ENCODE measurements at regions not wholly inside any gene's neighbourhood (a gene's known extent, or its start where the extent isn't known, plus 50 kb on each side); places are given as distances from the start of the nearest gene placed in this dataset.
A peak's percentile ranks its signal among the peaks of the same experiment; 100 is the strongest.

DNA sequence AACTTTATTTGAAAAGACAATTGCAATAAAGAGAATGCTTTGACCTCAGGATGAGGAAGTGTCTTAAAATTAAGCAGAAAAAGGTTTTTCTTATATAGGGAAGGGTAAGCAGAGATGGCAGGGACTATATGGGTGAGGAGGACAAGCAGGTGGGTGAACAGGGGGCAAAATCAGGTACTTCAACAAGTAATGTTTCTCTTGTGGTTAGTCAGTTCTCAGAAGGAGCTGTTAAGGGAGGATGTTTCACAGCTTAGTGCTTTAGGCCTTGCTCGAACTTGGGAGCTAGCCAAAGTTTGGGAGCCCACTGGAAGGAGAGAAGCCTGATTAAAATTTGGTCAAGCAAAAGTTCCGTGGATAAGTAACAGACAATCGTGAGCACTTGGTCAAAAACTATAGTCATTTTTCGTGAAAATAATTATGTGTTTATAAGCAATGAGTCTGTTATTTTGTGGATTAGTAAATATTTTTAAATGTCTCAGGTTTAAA is 364.2 kb upstream of the TMPO start:
- no peaks in the 10 kb centered on the region for H3K23me2 ChIP-seq (ENCODE audit: insufficient read length, low read depth, low read length, poor library complexity, severe bottlenecking)
- no peaks in the 10 kb centered on the region for H3K79me2 ChIP-seq (ENCODE audit: insufficient read depth, low read length)
- Mint-ChIP-seq H3K4me3 (no peak overlapping the region), H3K27ac (0 out of 7 replicates have a peak overlapping the region, but pooled peaks of 1 of the 3 experiments have one; percentile 38), H3K4me1 (peaks cover 0 to 5% of the 10 kb centered on the region in 2 experiments; a peak in 1 of 4 replicates), H3K9me3 (no peaks in the 10 kb centered on the region; a peak in 1 of 5 replicates), H3K27me3 (ENCODE audit: low read depth) (no peaks in the 10 kb centered on the region), H3K36me3 (ENCODE audit: insufficient read depth in 1 of 3, low read depth in 3 of 3) (no peaks in the 10 kb centered on the region)
- H3K23ac ChIP-seq (ENCODE audit: insufficient read length, low read depth, low read length), result no peak overlapping the region
- H3K4ac ChIP-seq (ENCODE audit: low read depth, low read length), result no peak overlapping the region
- H3K27me3 ChIP-seq (ENCODE audit: insufficient read depth, low read length), result no peaks in the 10 kb centered on the region
- no peaks in the 10 kb centered on the region for H4K20me1 ChIP-seq (ENCODE audit: control insufficient read depth, insufficient read depth, insufficient read length)
- H2AFZ ChIP-seq (ENCODE audit: low read length), result no peak overlapping the region
- no peak overlapping the region for H2BK120ac ChIP-seq (ENCODE audit: low read depth, low read length, poor library complexity, severe bottlenecking)
- no peak overlapping the region for H4K91ac ChIP-seq (ENCODE audit: insufficient read length, low read depth, low read length)
- no CpG with 5 or more reads among the region's 4 CpGs for WGBS (ENCODE audit: extremely low coverage, insufficient read length, low lambda C conversion rate)
- no peak overlapping the region for H2BK5ac ChIP-seq (ENCODE audit: insufficient read length, low read length)
- H3K9me3 ChIP-seq (ENCODE audit: control insufficient read depth, low read depth, low read length), result no peaks in the 10 kb centered on the region
- H3T11ph ChIP-seq (ENCODE audit: low read length), result no peak overlapping the region
- H3K9ac ChIP-seq (ENCODE audit: extremely low read depth, insufficient read length, low read length), result no peak overlapping the region
- H2BK12ac ChIP-seq (ENCODE audit: insufficient read length, low read depth, low read length), result no peak overlapping the region
- no peak overlapping the region for H3K56ac ChIP-seq (ENCODE audit: insufficient read length, low read depth, low read length)
- H3K27ac ChIP-seq (ENCODE audit: insufficient read length, low read depth, low read length), result no peak overlapping the region
- H3K4me1 ChIP-seq (ENCODE audit: insufficient read depth, low read length), result no peaks in the 10 kb centered on the region; the same call in 1 of the 2 replicates
- no peak overlapping the region for H4K5ac ChIP-seq (ENCODE audit: insufficient read length, low read depth, low read length)
- no peak overlapping the region for H2BK20ac ChIP-seq (ENCODE audit: low read depth, low read length, poor library complexity, severe bottlenecking)
- DNase-seq, result no peak
- TF ChIP-seq, protein P1, sequence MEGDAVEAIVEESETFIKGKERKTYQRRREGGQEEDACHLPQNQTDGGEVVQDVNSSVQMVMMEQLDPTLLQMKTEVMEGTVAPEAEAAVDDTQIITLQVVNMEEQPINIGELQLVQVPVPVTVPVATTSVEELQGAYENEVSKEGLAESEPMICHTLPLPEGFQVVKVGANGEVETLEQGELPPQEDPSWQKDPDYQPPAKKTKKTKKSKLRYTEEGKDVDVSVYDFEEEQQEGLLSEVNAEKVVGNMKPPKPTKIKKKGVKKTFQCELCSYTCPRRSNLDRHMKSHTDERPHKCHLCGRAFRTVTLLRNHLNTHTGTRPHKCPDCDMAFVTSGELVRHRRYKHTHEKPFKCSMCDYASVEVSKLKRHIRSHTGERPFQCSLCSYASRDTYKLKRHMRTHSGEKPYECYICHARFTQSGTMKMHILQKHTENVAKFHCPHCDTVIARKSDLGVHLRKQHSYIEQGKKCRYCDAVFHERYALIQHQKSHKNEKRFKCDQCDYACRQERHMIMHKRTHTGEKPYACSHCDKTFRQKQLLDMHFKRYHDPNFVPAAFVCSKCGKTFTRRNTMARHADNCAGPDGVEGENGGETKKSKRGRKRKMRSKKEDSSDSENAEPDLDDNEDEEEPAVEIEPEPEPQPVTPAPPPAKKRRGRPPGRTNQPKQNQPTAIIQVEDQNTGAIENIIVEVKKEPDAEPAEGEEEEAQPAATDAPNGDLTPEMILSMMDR (conservative IDR thresholded peaks at IDR 0.05), result no peak
- H2BK15ac ChIP-seq (ENCODE audit: low read depth, low read length), result no peak overlapping the region
- no peak overlapping the region for H4K8ac ChIP-seq (replicated peaks; ENCODE audit: insufficient read length, low read depth, low read length)
- H3K4me2 ChIP-seq (ENCODE audit: insufficient read depth, insufficient read length, low read length), result no peak overlapping the region
- no peak overlapping the region for H3K14ac ChIP-seq (ENCODE audit: insufficient read depth, low read length)
- H3K18ac ChIP-seq (ENCODE audit: insufficient read length, low read depth, low read length), result no peak overlapping the region
- no peak overlapping the region for H2AK5ac ChIP-seq (ENCODE audit: insufficient read length, low read length)
- H3K79me1 ChIP-seq (ENCODE audit: insufficient read depth, low read depth, low read length, poor library complexity, severe bottlenecking), result no peaks in the 10 kb centered on the region

Data from H9 (cell line).